ENCODE measurements at regions not wholly inside any gene's neighbourhood (a gene's known extent, or its start where the extent isn't known, plus 50 kb on each side); places are given as distances from the start of the nearest gene placed in this dataset.

DNA sequence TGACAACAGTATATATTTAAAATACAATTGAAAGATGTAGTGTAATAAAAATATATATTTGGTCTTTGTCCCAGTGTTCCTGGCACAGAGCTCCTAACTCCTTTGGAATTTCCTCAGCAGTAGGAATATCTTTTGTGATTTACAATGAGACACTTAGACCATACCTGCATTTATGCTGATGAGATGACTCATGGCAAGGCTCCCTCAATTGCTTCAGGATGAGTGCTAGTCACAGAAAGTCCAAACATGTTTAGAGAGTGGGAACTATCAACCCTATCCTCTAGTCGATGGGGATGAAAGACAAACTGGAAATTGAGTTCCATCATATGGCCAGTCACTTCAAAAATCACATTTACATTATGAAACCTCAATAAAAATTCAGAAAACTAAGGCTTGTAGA is 588.3 kb upstream of the LMCD1 start:
- no peaks in the 10 kb centered on the region for H3K9me3 ChIP-seq
- no peaks in the 10 kb centered on the region for H3K27me3 ChIP-seq
- H3K4me1 ChIP-seq = no peaks in the 10 kb centered on the region
- TF ChIP-seq, protein P1, sequence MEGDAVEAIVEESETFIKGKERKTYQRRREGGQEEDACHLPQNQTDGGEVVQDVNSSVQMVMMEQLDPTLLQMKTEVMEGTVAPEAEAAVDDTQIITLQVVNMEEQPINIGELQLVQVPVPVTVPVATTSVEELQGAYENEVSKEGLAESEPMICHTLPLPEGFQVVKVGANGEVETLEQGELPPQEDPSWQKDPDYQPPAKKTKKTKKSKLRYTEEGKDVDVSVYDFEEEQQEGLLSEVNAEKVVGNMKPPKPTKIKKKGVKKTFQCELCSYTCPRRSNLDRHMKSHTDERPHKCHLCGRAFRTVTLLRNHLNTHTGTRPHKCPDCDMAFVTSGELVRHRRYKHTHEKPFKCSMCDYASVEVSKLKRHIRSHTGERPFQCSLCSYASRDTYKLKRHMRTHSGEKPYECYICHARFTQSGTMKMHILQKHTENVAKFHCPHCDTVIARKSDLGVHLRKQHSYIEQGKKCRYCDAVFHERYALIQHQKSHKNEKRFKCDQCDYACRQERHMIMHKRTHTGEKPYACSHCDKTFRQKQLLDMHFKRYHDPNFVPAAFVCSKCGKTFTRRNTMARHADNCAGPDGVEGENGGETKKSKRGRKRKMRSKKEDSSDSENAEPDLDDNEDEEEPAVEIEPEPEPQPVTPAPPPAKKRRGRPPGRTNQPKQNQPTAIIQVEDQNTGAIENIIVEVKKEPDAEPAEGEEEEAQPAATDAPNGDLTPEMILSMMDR (IDR thresholded peaks at IDR 0.05; ENCODE audit: low read depth, low read length) = no peak
- no peak overlapping the region for H3K4me3 ChIP-seq (ENCODE audit: low read depth, low read length)
- H3K36me3 ChIP-seq = no peaks in the 10 kb centered on the region
- DNase-seq = no peak

DNA sequence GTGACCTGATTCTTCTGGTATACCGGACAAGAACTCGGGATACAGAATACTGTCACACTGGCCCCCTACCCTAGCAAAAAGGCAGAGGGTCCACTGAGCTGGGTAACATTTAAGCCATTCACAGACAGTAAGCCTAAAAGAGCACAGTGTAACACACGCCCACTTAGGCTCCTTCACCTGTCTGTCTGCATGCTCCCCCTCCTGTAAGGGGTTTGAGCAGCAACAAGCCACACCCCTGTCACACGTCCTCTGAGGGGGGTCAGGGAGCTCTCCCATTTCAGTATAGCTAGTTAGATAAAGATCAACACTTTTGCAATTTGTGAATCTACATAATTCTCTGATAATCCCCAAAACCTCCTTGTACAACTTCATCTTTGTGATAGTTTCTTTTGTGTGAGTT is 586.3 kb upstream of the LMCD1 start:
- TF ChIP-seq, protein P1 (IDR thresholded peaks at IDR 0.05; ENCODE audit: low read depth, low read length) = no peak
- Histone ChIP-seq H3K4me1 (no peaks in the 10 kb centered on the region), H3K27me3 (no peaks in the 10 kb centered on the region), H3K4me3 (ENCODE audit: low read depth, low read length) (no peak overlapping the region), H3K9me3 (no peaks in the 10 kb centered on the region), H3K36me3 (no peaks in the 10 kb centered on the region)
- DNase-seq = no peak

DNA sequence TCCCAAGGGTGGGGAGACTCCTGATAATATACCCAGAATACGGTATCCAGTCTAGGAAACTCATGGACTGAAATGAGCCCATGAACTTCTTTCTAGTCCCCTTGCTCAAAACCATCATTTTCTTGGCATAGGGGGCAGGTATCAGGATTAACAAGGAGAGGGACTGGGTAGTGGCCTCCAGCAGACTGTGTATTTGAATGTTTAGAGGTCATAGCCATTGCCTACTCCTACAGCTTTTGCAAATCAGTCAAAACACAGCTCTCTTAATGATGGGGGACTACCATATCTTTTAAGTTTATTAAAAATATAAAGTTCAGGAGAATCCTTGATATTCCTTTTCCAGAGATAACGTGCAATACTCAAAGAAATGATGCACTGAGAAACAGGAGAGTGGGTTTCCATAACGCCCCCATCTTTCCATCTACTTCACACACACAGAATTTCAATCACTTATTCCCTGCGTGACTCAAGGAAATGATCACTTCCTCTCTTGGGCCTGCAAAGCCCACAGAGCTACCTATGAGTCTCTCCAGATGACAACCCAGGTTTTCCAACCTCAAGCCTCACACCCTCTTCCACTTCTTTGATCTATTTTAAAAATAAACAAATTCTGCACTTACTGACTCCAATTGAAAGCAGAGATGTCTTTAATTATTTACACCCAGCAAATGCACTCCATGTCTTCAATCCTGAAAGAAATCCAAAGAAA is 584.0 kb upstream of the LMCD1 start:
- H3K27me3 ChIP-seq = no peaks in the 10 kb centered on the region

DNA sequence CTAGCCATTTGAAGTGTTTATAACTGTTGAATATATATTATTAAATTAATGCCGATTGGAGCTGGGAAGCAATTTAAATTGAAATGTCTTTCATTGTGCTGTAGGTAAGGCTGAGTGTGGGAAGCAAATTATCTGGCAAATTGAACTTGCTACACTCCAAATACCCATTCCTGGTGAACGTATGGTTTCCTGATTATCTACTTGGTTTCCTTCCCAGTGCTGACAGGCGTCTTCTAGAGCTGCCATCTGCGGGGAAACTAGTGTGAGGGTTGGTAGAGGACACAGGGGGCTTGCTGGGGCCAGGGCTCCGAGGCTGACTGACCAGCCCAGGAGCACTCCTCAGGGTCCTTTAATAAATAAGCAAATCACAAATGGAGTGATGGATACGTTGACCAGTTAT is 581.4 kb upstream of the LMCD1 start:
- no peak for DNase-seq
- H3K4me3 ChIP-seq (ENCODE audit: low read depth, low read length) = no peak overlapping the region
- no peaks in the 10 kb centered on the region for H3K9me3 ChIP-seq

More for the DNA sequence above, 584.0 kb upstream of the LMCD1 start:
- TF ChIP-seq, protein P1 (IDR thresholded peaks at IDR 0.05; ENCODE audit: low read depth, low read length) = no peak
- no peak for DNase-seq
- H3K36me3 ChIP-seq = no peaks in the 10 kb centered on the region
- H3K4me1 ChIP-seq = no peaks in the 10 kb centered on the region
- no peaks in the 10 kb centered on the region for H3K9me3 ChIP-seq
- no peak overlapping the region for H3K4me3 ChIP-seq (ENCODE audit: low read depth, low read length)

DNA sequence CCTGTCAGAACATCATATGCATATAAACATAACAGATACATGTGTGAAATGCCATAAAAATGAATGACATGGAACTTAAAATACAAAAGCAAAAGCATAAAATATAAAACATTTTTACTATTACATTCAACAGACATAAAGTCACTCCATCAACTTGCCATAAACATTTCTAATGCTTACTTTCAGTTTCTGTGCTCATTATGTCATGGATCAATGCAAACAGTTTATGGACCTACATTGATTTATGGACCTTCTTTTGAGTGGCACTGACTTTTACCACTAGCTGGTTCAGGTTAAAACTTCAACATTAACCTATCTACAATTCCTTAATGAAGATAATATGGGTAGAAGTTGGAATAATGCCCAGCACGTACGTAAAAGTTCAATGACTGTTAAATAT is 577.4 kb upstream of the LMCD1 start:
- Histone ChIP-seq H3K27me3 (no peaks in the 10 kb centered on the region), H3K4me1 (no peaks in the 10 kb centered on the region), H3K9me3 (no peaks in the 10 kb centered on the region), H3K36me3 (no peaks in the 10 kb centered on the region), H3K4me3 (ENCODE audit: low read depth, low read length) (no peak overlapping the region)
- DNase-seq = no peak
- TF ChIP-seq, protein P1 (IDR thresholded peaks at IDR 0.05; ENCODE audit: low read depth, low read length) = no peak

More for the DNA sequence above, 581.4 kb upstream of the LMCD1 start:
- TF ChIP-seq, protein P1 (IDR thresholded peaks at IDR 0.05; ENCODE audit: low read depth, low read length) = no peak
- no peaks in the 10 kb centered on the region for H3K4me1 ChIP-seq
- H3K27me3 ChIP-seq = no peaks in the 10 kb centered on the region
- no peaks in the 10 kb centered on the region for H3K36me3 ChIP-seq

DNA sequence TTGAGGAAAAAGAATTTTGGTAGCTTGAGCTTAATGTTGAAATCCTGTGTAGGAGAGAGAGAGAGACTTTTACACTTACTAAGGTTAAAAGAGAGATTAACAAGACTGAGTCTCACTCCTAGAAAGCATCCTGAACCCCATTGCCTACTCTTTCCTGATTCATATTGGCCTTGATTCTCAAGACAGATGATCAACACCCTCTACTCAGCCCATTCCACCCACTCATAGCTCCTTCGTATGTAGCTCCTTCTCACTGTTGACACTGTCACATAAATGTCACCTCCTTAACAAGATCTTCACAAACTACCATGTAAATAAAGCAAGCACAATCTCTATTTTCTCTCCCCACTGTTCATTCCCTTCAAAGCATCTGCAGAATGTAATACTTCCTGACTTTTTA is 574.6 kb upstream of the LMCD1 start:
- Histone ChIP-seq H3K4me1 (no peaks in the 10 kb centered on the region), H3K36me3 (no peaks in the 10 kb centered on the region), H3K9me3 (no peaks in the 10 kb centered on the region), H3K4me3 (ENCODE audit: low read depth, low read length) (no peak overlapping the region), H3K27me3 (no peaks in the 10 kb centered on the region)
- TF ChIP-seq, protein P1 (IDR thresholded peaks at IDR 0.05; ENCODE audit: low read depth, low read length) = no peak
- DNase-seq = no peak
